HepG2 (cell line): ENCODE measurements at regions not wholly inside any gene's neighbourhood (a gene's known extent, or its start where the extent isn't known, plus 50 kb on each side); places are given as distances from the start of the nearest gene placed in this dataset.

Experiments
- CTCF ChIP-seq: sonication (generic); formaldehyde crosslinking; IDR thresholded peaks from 2 replicates; pipeline ENCODE4 v1.5.0; 2020; ENCODE audit warnings: mild to moderate bottlenecking, missing genetic modification reagents, moderate library complexity
- MAZ ChIP-seq, 2 experiments: sonication (generic) in 1 of 2; formaldehyde crosslinking in 1 of 2; IDR thresholded peaks; 2 replicates each; pipeline versions ENCODE4 v1.5.0 to v1.6.1; 2012 to 2020; ENCODE audit warnings: low read depth in 2 of 2, mild to moderate bottlenecking in 2 of 2, borderline replicate concordance in 1 of 2, improper control_type of control experiment in 1 of 2, low read length in 1 of 2, missing genetic modification reagents in 1 of 2, moderate library complexity in 1 of 2

DNA sequence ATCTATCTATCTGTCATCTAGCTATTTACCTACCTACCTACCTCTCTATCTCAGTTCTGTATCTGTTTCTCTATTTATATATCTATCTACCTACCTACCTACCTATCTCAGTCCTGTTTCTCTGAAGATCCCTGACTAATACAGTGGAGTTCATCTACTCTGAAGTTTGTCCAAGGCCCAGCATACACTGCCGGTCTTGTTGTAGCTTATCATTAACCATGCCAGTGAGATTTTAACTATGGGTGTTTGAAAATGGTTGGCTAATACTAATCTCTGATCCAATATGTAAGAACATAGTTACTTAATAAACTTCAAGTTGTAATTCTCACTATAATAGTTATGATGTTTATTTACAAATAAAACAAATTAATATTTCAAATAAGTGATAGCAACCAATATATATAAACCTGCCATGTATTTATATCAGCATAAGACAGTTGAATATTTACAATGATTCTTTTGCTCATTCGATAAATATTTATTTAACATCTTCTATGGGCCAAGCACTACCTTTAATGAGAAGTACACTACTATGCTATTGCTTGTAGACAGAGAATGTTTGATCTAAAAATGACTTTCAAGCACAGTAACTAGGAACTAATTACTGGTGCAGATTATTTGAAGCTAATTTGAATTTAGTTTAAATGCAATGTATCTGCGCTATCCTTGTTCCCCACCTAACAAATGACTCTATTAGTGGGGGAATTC, 242.1 kb downstream of the KLF5 start:
- TF ChIP-seq CTCF (CRISPR knock-in tag), result no peak
- no peak for TF ChIP-seq MAZ (IDR thresholded peaks at IDR 0.05; ENCODE audit: borderline replicate concordance, low read depth, low read length)
- TF ChIP-seq MAZ (CRISPR knock-in tag; IDR thresholded peaks at IDR 0.05; ENCODE audit: low read depth), result no peak
